CD4-positive, alpha-beta T cell treated with Interleukin-1 beta for 1 hour (primary cell): ENCODE measurements at regions not wholly inside any gene's neighbourhood (a gene's known extent, or its start where the extent isn't known, plus 50 kb on each side); places are given as distances from the start of the nearest gene placed in this dataset.
"Not testable (repeated sequence)": the region's sequence is repeated elsewhere in the genome, so short reads cannot be mapped to it uniquely, and the experiment has no call there.

ENCODE experiments used
- DNase-seq, 2 donors: peaks; one replicate each; pipeline ENCODE4 v3.0.0-alpha.2; 2020 to 2022

GRCh38 chr5:164312801-164313200 lies 807.4 kb downstream of the MAT2B start:
- no peak for DNase-seq

GRCh38 chr5:164317676-164318075 lies 812.3 kb downstream of the MAT2B start:
- no peak for DNase-seq

GRCh38 chr5:164319161-164319560 lies 813.7 kb downstream of the MAT2B start:
- no peak for DNase-seq

DNA sequence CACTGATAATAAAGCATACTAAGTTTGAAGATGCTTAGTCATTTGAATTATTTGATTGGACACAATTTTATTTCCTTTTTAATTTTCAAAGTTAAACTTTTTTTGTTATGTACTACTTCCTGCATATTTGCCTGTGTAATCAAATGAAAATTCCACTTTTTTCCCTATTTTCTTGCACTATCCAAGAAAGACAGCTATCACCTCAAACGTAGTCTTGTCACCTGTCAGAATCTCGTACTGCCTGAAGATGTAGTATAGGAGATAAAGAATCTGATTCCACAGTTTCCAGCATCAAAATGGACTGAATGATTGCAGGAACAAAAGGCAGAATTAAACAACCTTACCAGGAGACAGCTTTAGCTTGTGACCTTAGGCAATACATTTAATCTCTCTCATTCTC lies 818.8 kb downstream of the MAT2B start:
- DNase-seq = no peak

DNA sequence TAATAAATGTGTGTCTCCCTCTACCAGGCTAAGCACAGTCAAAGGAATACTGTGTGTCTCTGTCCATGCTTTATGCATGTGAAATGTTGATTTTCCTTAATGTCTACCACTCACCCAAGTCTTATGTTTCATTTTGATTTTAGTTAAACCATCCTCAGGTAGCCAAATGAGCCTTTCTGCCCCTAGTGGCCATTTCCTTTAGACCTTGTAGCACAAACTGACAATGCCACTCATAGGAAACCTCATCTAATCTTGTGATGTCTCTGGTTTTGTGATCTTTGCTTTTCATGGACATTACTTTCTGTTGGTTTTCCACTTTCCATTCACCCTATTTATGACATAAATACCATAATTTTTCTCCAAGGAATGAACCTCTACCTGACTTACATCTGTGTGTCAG lies 820.8 kb downstream of the MAT2B start:
- DNase-seq = no peak

- not testable (repeated sequence) for DNase-seq
Measured at GRCh38 chr5:164327166-164327565, 821.7 kb downstream of the MAT2B start.

GRCh38 chr5:164332349-164333196 lies 827.2 kb downstream of the MAT2B start:
- no peak for DNase-seq

- no peak for DNase-seq
Measured at GRCh38 chr5:164335837-164336236, 830.4 kb downstream of the MAT2B start.

- no peak for DNase-seq
Measured at GRCh38 chr5:164336276-164336675, 830.9 kb downstream of the MAT2B start.

GRCh38 chr5:164336906-164337305 lies 831.5 kb downstream of the MAT2B start:
- no peak for DNase-seq

- no peak for DNase-seq
Measured at GRCh38 chr5:164341056-164341619, 835.7 kb downstream of the MAT2B start.

DNA sequence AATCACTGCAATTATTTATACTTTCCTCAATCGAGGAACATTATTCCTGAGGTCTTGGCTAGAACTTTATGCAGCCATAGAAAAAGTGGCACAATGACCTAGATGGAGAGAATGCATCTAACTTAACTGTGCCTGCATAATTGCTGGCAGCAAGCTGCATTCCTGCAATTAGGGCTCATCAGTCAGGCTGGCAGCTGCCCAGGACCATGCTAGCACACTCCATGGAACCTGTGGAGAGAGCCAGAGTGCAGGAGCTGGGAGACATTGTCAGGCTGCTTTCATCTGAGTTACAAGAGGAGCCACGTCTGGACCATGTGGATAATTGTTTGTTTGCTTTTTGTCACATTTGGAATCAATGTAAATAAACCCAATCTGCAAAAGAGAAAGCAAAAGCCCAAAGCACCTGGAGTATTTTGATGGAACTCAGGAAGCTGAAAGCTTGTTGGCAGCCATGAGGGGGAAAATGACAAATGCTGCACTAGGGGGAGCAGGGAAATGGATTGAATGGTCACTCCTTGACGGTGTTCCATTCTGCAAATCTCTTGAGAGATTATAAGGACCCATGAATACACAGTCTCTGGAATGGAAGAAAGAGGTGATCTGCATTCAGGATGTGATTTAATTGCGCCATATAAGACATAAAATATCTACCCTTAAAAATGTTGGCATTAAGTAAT lies 839.9 kb downstream of the MAT2B start:
- no peak for DNase-seq

- no peak for DNase-seq
Measured at GRCh38 chr5:164345853-164346252, 840.4 kb downstream of the MAT2B start.

- no peak for DNase-seq
Measured at GRCh38 chr5:164346785-164347630, 841.6 kb downstream of the MAT2B start.

DNA sequence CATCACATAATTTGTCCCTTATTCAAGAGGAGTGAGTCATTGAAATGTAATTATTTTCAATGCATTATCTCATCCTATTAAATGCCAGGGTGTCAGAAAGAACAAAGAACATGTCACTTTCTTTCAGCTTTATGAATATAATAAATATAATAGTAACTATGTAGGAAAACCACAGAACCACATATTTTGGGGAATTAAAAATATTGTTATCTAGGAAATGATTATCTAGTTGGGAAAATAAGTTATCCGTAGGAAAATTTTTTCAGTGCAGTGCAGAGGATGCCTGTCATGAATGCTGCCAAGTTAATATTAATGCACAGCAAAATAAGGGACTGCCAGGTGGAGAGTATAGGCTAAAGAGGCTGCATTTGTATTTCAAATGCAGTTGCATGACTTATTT lies 844.8 kb downstream of the MAT2B start:
- no peak for DNase-seq

DNA sequence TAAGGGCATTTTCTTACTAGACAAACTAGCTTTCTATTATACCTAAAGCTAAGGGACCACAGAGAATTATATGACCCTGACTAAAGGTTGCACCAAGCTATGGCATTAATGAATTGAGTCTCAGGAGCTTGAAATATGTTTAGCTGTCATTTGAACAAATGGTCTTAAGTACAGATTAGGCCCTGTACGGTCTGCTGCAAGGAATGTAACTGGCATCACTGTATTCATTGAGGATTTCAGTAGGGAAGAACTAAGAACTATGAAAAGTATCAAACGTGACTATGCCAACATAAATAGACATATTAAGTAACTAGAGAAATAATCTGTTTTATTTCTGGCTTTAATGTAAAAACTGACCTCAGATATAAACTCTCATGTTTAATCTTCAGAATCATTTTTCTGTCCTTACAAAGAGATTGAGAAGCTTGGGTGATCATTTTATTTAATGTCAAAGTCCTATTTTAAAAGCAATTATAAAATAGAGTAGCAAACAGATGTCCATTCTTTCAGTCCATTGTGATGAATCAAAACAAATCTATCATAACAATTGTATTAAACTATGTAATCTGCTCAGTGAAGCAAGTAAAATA lies 845.9 kb downstream of the MAT2B start:
- DNase-seq = no peak

DNA sequence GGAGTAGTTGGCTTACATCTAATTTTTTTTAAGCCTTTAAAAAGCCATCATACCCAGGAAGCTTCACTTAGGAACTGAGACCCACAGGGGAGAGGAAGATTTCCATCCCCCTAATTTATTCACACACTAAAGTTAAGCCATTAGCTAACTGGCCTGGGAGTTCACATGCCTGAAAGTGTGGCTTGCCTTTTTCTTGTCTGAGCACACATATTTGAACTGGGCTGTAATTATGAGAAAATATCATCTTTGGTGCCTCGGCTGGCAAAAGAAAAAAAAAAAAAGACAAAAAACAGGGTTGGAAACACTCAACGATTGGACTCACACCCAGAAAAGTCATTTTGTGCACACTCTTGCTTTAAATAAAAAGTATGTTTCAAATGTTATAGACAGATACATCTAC lies 847.3 kb downstream of the MAT2B start:
- no peak for DNase-seq

DNA sequence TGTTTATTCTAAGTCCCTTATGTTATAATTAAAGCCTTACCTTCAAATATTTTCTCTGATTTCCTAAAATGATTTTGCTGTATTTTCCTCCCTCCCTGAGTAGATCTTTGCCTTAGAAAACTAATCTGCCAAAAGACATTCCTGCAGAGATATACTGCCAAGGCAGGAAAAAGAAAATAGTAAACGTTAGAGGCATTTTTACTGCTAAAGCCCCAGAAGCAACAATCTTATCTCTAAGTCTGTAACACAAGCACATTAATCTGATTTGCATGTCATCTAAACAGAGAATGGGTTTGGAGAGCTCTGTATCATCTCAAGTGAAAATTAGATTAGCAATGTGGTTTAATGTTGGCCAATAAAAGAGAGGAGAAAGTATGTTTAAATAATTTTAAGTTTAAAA lies 847.7 kb downstream of the MAT2B start:
- DNase-seq = no peak

DNA sequence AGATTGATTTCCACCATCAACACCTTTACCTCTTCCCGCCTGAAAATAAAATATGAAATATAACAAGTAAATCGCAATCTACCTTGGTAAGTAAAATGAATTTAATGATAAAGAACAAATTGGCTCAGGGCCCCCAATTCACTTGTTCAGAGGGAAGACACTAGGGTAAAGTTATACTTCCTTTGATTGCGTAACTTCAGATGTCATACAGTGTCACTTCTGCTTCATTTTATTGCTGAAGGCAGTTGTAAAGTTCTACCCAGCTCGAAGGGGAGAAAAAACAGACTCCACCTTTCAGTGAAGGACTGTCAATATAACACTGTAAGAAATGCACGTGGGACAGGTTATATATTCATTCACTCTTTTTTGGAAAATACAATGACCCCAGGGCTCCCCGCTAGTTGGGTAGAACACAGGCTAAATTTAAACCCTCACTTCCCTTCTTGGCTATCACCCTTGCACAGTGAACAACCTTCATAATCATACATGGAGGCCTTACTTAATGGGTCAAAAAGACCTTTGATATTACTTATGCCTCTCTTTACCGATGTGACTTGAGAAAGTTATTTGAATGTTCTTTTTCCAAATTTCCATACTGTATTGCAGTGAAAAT lies 848.8 kb downstream of the MAT2B start:
- no peak for DNase-seq

GRCh38 chr5:164355267-164355830 lies 849.9 kb downstream of the MAT2B start:
- DNase-seq = no peak

GRCh38 chr5:164356790-164357189 lies 851.4 kb downstream of the MAT2B start:
- no peak for DNase-seq
